ENCODE measurements at regions not wholly inside any gene's neighbourhood (a gene's known extent, or its start where the extent isn't known, plus 50 kb on each side); places are given as distances from the start of the nearest gene placed in this dataset.

- Histone ChIP-seq H3K4me3 (no peak overlapping the region), H3K27ac (ENCODE audit: low read depth) (no peak overlapping the region), H3K4me2 (no peak overlapping the region), H3K4me1 (ENCODE audit: insufficient read depth) (0 out of 2 replicates have a peak, but pooled peaks cover 3% of the 10 kb centered on the region), H3K79me2 (replicated peaks; ENCODE audit: insufficient read depth) (no peaks in the 10 kb centered on the region), H3K27me3 (ENCODE audit: insufficient read depth) (no peaks in the 10 kb centered on the region), H3K9me2 (ENCODE audit: insufficient read depth) (peaks cover 8% of the 10 kb centered on the region; the same call in 1 of the 2 replicates), H3F3A (replicated peaks; ENCODE audit: low read depth) (no peaks in the 10 kb centered on the region), H3K36me3 (ENCODE audit: insufficient read depth) (no peaks in the 10 kb centered on the region), H2AFZ (no peak overlapping the region), H4K20me1 (replicated peaks; ENCODE audit: insufficient read depth) (no peaks in the 10 kb centered on the region)
- H3K9me3 Mint-ChIP-seq: no peaks in the 10 kb centered on the region
- H3K27ac Mint-ChIP-seq: no peak overlapping the region
- H3K4me3 Mint-ChIP-seq: no peak overlapping the region
- H3K36me3 Mint-ChIP-seq (ENCODE audit: low read depth): no peaks in the 10 kb centered on the region
- H3K4me1 Mint-ChIP-seq: peaks cover 12% of the 10 kb centered on the region; the same call in 2 of the 3 replicates
- DNase-seq (ENCODE audit: low spot score) (no peak), ATAC-seq (no peak)
- H3K27me3 Mint-ChIP-seq (ENCODE audit: insufficient read depth, low read depth, poor library complexity): no peaks in the 10 kb centered on the region
- TF ChIP-seq EZH2phosphoT487 (IDR thresholded peaks at IDR 0.05; ENCODE audit: unreplicated experiment) (no peak), ZNF331 (CRISPR knock-in tag; IDR thresholded peaks at IDR 0.05; ENCODE audit: low read depth) (no peak), ZNF114 (CRISPR knock-in tag; IDR thresholded peaks at IDR 0.05) (no peak), POLR2AphosphoS5 (IDR thresholded peaks at IDR 0.05; ENCODE audit: low read depth) (no peak), NANOG (IDR thresholded peaks at IDR 0.05; ENCODE audit: borderline replicate concordance) (no peak), JUNB (IDR thresholded peaks at IDR 0.05; ENCODE audit: unreplicated experiment) (no peak), STAT1 (IDR thresholded peaks at IDR 0.05; ENCODE audit: unreplicated experiment) (no peak), CREB1 (CRISPR knock-in tag; IDR thresholded peaks at IDR 0.05; ENCODE audit: low read depth) (no peak), ETS1 (IDR thresholded peaks at IDR 0.05) (no peak), EZH2 (IDR thresholded peaks at IDR 0.05; ENCODE audit: low read depth, unreplicated experiment) (no peak)
- TF ChIP-seq, protein P1, sequence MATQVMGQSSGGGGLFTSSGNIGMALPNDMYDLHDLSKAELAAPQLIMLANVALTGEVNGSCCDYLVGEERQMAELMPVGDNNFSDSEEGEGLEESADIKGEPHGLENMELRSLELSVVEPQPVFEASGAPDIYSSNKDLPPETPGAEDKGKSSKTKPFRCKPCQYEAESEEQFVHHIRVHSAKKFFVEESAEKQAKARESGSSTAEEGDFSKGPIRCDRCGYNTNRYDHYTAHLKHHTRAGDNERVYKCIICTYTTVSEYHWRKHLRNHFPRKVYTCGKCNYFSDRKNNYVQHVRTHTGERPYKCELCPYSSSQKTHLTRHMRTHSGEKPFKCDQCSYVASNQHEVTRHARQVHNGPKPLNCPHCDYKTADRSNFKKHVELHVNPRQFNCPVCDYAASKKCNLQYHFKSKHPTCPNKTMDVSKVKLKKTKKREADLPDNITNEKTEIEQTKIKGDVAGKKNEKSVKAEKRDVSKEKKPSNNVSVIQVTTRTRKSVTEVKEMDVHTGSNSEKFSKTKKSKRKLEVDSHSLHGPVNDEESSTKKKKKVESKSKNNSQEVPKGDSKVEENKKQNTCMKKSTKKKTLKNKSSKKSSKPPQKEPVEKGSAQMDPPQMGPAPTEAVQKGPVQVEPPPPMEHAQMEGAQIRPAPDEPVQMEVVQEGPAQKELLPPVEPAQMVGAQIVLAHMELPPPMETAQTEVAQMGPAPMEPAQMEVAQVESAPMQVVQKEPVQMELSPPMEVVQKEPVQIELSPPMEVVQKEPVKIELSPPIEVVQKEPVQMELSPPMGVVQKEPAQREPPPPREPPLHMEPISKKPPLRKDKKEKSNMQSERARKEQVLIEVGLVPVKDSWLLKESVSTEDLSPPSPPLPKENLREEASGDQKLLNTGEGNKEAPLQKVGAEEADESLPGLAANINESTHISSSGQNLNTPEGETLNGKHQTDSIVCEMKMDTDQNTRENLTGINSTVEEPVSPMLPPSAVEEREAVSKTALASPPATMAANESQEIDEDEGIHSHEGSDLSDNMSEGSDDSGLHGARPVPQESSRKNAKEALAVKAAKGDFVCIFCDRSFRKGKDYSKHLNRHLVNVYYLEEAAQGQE (IDR thresholded peaks at IDR 0.05; ENCODE audit: unreplicated experiment): no peak
- TF ChIP-seq, protein P2, sequence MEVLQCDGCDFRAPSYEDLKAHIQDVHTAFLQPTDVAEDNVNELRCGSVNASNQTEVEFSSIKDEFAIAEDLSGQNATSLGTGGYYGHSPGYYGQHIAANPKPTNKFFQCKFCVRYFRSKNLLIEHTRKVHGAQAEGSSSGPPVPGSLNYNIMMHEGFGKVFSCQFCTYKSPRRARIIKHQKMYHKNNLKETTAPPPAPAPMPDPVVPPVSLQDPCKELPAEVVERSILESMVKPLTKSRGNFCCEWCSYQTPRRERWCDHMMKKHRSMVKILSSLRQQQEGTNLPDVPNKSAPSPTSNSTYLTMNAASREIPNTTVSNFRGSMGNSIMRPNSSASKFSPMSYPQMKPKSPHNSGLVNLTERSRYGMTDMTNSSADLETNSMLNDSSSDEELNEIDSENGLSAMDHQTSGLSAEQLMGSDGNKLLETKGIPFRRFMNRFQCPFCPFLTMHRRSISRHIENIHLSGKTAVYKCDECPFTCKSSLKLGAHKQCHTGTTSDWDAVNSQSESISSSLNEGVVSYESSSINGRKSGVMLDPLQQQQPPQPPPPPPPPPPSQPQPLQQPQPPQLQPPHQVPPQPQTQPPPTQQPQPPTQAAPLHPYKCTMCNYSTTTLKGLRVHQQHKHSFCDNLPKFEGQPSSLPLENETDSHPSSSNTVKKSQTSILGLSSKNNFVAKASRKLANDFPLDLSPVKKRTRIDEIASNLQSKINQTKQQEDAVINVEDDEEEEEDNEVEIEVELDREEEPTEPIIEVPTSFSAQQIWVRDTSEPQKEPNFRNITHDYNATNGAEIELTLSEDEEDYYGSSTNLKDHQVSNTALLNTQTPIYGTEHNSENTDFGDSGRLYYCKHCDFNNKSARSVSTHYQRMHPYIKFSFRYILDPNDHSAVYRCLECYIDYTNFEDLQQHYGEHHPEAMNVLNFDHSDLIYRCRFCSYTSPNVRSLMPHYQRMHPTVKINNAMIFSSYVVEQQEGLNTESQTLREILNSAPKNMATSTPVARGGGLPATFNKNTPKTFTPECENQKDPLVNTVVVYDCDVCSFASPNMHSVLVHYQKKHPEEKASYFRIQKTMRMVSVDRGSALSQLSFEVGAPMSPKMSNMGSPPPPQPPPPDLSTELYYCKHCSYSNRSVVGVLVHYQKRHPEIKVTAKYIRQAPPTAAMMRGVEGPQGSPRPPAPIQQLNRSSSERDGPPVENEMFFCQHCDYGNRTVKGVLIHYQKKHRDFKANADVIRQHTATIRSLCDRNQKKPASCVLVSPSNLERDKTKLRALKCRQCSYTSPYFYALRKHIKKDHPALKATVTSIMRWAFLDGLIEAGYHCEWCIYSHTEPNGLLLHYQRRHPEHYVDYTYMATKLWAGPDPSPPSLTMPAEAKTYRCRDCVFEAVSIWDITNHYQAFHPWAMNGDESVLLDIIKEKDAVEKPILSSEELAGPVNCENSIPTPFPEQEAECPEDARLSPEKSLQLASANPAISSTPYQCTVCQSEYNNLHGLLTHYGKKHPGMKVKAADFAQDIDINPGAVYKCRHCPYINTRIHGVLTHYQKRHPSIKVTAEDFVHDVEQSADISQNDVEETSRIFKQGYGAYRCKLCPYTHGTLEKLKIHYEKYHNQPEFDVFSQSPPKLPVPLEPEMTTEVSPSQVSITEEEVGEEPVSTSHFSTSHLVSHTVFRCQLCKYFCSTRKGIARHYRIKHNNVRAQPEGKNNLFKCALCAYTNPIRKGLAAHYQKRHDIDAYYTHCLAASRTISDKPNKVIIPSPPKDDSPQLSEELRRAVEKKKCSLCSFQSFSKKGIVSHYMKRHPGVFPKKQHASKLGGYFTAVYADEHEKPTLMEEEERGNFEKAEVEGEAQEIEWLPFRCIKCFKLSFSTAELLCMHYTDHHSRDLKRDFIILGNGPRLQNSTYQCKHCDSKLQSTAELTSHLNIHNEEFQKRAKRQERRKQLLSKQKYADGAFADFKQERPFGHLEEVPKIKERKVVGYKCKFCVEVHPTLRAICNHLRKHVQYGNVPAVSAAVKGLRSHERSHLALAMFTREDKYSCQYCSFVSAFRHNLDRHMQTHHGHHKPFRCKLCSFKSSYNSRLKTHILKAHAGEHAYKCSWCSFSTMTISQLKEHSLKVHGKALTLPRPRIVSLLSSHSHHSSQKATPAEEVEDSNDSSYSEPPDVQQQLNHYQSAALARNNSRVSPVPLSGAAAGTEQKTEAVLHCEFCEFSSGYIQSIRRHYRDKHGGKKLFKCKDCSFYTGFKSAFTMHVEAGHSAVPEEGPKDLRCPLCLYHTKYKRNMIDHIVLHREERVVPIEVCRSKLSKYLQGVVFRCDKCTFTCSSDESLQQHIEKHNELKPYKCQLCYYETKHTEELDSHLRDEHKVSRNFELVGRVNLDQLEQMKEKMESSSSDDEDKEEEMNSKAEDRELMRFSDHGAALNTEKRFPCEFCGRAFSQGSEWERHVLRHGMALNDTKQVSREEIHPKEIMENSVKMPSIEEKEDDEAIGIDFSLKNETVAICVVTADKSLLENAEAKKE (CRISPR knock-in tag; IDR thresholded peaks at IDR 0.05): no peak
- TF ChIP-seq, protein P3, sequence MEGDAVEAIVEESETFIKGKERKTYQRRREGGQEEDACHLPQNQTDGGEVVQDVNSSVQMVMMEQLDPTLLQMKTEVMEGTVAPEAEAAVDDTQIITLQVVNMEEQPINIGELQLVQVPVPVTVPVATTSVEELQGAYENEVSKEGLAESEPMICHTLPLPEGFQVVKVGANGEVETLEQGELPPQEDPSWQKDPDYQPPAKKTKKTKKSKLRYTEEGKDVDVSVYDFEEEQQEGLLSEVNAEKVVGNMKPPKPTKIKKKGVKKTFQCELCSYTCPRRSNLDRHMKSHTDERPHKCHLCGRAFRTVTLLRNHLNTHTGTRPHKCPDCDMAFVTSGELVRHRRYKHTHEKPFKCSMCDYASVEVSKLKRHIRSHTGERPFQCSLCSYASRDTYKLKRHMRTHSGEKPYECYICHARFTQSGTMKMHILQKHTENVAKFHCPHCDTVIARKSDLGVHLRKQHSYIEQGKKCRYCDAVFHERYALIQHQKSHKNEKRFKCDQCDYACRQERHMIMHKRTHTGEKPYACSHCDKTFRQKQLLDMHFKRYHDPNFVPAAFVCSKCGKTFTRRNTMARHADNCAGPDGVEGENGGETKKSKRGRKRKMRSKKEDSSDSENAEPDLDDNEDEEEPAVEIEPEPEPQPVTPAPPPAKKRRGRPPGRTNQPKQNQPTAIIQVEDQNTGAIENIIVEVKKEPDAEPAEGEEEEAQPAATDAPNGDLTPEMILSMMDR (conservative IDR thresholded peaks at IDR 0.05; ENCODE audit: low read depth in 2 of 2): no peak
These were observed 74.2 kb downstream of the CD164 start for GRCh38 chr6:109308018-109308492.
